Astrocyte of the spinal cord (primary cell): ENCODE measurements at regions not wholly inside any gene's neighbourhood (a gene's known extent, or its start where the extent isn't known, plus 50 kb on each side); places are given as distances from the start of the nearest gene placed in this dataset.

Source experiments
- DNase-seq: peaks from one replicate; pipeline ENCODE4 v3.0.0; 2011; ENCODE audit warnings: low read depth, low spot score
- H3K4me3 ChIP-seq: 2 replicates; pipeline ENCODE4 v1.5.1; 2011; ENCODE audit warnings: low read depth, mild to moderate bottlenecking, low read length, moderate library complexity
- CTCF ChIP-seq: IDR thresholded peaks from 2 replicates; pipeline ENCODE4 v1.5.1; 2012; ENCODE audit warnings: low read depth, mild to moderate bottlenecking, low read length, inconsistent platforms
- in situ Hi-C: cut with HindIII; loops from 2 replicates; pipeline ENCODE4 v1.10.0; 2017; ENCODE audit warnings: low sequenced_read_pairs

- in situ Hi-C loops: no loop called here
- no peak for DNase-seq
- H3K4me3 ChIP-seq: no peak overlapping the region
- no peak for TF ChIP-seq CTCF
These were observed 98.1 kb downstream of the DIRAS2 start for GRCh38 chr9:90544488-90544887.

- DNase-seq: peak; percentile 94
- no peak for TF ChIP-seq CTCF
- H3K4me3 ChIP-seq: no peak overlapping the region
- in situ Hi-C loops: no loop called here
These were observed 96.4 kb downstream of the DIRAS2 start for GRCh38 chr9:90546200-90546599.

- DNase-seq: no peak
- TF ChIP-seq CTCF: peak; percentile 13
- in situ Hi-C loops: no loop called here
- H3K4me3 ChIP-seq: no peak overlapping the region
These were observed 94.7 kb downstream of the DIRAS2 start for GRCh38 chr9:90547896-90548295.

GRCh38 chr9:90552317-90552716 lies 90.3 kb downstream of the DIRAS2 start:
- no peak for DNase-seq
- in situ Hi-C loops: no loop called here
- no peak overlapping the region for H3K4me3 ChIP-seq
- TF ChIP-seq CTCF: no peak

- no peak overlapping the region for H3K4me3 ChIP-seq
- in situ Hi-C loops: no loop called here
- DNase-seq: peak; percentile 15
- TF ChIP-seq CTCF: no peak
These were observed 87.1 kb downstream of the DIRAS2 start for GRCh38 chr9:90555351-90556057.

- DNase-seq: no peak
- no peak for TF ChIP-seq CTCF
- in situ Hi-C loops: no loop called here
- no peak overlapping the region for H3K4me3 ChIP-seq
These were observed 85.5 kb downstream of the DIRAS2 start for GRCh38 chr9:90556897-90557675.
